ENCODE measurements at regions not wholly inside any gene's neighbourhood (a gene's known extent, or its start where the extent isn't known, plus 50 kb on each side); places are given as distances from the start of the nearest gene placed in this dataset.

DNA sequence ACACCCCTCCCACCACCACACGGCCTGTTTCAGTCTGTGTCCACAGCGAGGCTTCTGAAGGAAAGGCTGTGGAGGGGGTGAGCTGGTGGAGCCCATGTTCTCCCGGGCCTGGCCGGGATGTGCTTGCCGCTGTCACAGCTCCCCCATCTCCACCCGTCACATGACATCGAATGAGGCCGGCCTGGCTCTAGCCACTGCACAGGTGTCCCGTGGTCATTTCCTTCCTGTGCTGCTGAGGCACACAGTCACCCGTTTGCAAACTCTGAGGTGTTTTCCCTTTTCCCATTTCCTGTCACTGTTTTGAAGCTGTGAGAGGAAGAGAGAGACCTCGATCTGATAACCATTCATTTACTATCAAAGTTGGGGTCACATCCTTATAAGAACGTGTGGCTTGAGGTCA is 55.7 kb upstream of the CLDN5 start:
- Histone ChIP-seq H3K9me3 (no peaks in the 10 kb centered on the region), H3K4me1 (ENCODE audit: low read depth) (no peaks in the 10 kb centered on the region), H3K4me3 (no peak overlapping the region), H3K36me3 (ENCODE audit: low read depth) (no peaks in the 10 kb centered on the region)
- intact Hi-C loops (cut with DNase I, micrococcal nuclease) = no loop called here
- ATAC-seq = no peak
- no peak for DNase-seq
- no peak for TF ChIP-seq CTCF (IDR thresholded peaks at IDR 0.05)

- TF ChIP-seq CTCF (IDR thresholded peaks at IDR 0.05) = no peak
- intact Hi-C loops (cut with DNase I, micrococcal nuclease) = no loop called here
- ATAC-seq (no peak), DNase-seq (no peak)
- Histone ChIP-seq H3K4me1 (ENCODE audit: low read depth) (no peaks in the 10 kb centered on the region), H3K9me3 (no peaks in the 10 kb centered on the region), H3K36me3 (ENCODE audit: low read depth) (no peaks in the 10 kb centered on the region), H3K4me3 (no peak overlapping the region)
Measured at GRCh38 chr22:19580291-19580890, 56.2 kb upstream of the CLDN5 start.

DNA sequence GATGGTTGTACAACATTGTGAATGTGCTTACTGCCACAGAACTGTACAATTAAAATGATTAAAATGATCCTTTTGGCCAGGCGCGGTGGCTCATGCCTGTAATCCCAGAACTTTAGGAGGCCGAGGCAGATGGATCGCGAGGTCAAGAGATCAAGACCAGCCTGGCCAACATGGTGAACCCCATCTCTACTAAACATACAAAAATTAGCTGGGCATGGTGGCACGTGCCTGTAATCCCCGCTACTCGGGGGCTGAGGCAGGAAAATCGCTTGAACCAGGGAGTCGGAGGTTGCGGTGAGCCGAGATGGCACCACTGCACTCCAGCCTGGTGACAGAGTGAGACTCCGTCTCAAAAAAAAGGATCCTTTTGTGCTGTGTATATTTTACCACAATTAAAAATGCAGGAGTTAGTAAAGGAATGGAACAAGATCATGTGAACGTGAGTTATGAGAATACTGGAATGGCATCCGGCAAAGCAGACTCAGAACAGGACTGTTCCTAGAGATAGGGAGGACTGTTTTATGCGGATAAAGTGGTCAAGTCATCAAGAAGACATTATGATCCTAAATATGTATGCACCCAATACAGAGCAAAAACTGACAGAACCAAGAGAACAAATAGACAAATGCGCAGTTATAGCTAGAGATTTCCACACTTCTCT is 58.0 kb upstream of the CLDN5 start:
- no peak for TF ChIP-seq CTCF (IDR thresholded peaks at IDR 0.05)
- no peak for ATAC-seq
- no peak for DNase-seq
- Histone ChIP-seq H3K36me3 (ENCODE audit: low read depth) (no peaks in the 10 kb centered on the region), H3K4me3 (no peak overlapping the region), H3K9me3 (no peaks in the 10 kb centered on the region), H3K4me1 (ENCODE audit: low read depth) (no peaks in the 10 kb centered on the region)
- intact Hi-C loops (cut with DNase I, micrococcal nuclease) = no loop called here

GRCh38 chr22:19586922-19587684 is 62.9 kb upstream of the CLDN5 start:
- no peak for ATAC-seq
- no peak for TF ChIP-seq CTCF (IDR thresholded peaks at IDR 0.05)
- Histone ChIP-seq H3K4me3 (no peak overlapping the region), H3K9me3 (no peaks in the 10 kb centered on the region), H3K36me3 (ENCODE audit: low read depth) (no peaks in the 10 kb centered on the region), H3K4me1 (ENCODE audit: low read depth) (no peaks in the 10 kb centered on the region)
- DNase-seq = no peak
- intact Hi-C loops (cut with DNase I, micrococcal nuclease) = no loop called here

DNA sequence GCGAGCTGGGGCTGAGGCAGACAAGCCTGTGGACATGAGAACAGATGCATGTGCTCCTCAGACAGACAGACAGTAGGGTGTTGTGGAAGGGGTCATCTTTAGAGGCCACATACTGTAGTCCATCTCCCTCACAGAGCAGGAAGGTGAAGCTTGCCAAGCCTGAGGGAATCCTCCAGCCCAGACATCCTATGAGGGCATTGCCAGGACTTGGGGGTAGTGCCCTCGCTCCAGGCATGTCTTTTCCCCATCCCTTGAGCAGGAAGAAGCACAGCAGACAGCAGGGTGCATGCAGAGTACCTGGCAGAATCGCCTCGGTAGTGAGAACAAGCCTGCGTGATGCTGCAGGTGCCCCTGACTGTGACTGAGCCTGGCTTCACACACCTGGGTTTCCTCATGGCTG is 66.5 kb upstream of the CLDN5 start:
- intact Hi-C loops (cut with DNase I, micrococcal nuclease) = no loop called here
- no peak for TF ChIP-seq CTCF (IDR thresholded peaks at IDR 0.05)
- Histone ChIP-seq H3K36me3 (ENCODE audit: low read depth) (no peaks in the 10 kb centered on the region), H3K4me1 (ENCODE audit: low read depth) (no peaks in the 10 kb centered on the region), H3K4me3 (no peak overlapping the region), H3K9me3 (no peaks in the 10 kb centered on the region)
- DNase-seq (no peak), ATAC-seq (no peak)
